ENCODE measurements at regions not wholly inside any gene's neighbourhood (a gene's known extent, or its start where the extent isn't known, plus 50 kb on each side); places are given as distances from the start of the nearest gene placed in this dataset.

DNA sequence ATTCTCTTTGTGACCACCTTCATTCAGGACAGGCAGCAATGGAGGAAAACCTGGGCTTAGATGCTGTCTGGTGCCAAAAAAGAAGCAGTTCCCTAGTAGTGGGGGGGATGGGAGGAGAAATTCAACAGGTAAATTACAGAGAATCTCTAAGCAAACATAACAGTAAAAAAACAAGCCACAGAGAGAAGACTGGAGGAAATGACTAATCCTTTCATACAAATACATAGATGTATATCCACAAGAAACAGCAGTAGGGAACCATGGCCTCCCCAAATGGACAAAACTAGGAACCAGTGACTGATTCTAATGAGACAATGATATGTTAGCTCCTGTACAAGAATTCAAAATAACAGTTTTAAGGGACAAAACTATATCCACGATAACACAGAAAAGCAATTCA, 513.0 kb downstream of the NAV3 start:
- H4K20me1 ChIP-seq (ENCODE audit: low read length), result no peaks in the 10 kb centered on the region
- no peak for TF ChIP-seq EZH2phosphoT487 (IDR thresholded peaks at IDR 0.05; ENCODE audit: borderline replicate concordance, low read length)
- TF ChIP-seq EZH2 (IDR thresholded peaks at IDR 0.05; ENCODE audit: low read length, unreplicated experiment), result no peak
- TF ChIP-seq, protein P1, sequence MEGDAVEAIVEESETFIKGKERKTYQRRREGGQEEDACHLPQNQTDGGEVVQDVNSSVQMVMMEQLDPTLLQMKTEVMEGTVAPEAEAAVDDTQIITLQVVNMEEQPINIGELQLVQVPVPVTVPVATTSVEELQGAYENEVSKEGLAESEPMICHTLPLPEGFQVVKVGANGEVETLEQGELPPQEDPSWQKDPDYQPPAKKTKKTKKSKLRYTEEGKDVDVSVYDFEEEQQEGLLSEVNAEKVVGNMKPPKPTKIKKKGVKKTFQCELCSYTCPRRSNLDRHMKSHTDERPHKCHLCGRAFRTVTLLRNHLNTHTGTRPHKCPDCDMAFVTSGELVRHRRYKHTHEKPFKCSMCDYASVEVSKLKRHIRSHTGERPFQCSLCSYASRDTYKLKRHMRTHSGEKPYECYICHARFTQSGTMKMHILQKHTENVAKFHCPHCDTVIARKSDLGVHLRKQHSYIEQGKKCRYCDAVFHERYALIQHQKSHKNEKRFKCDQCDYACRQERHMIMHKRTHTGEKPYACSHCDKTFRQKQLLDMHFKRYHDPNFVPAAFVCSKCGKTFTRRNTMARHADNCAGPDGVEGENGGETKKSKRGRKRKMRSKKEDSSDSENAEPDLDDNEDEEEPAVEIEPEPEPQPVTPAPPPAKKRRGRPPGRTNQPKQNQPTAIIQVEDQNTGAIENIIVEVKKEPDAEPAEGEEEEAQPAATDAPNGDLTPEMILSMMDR (conservative IDR thresholded peaks at IDR 0.05; ENCODE audit: low read depth, low read length), result no peak
- BruUV-seq (replicated peaks), result no TSS peak
- H3K9me3 ChIP-seq (ENCODE audit: low read length), result no peaks in the 10 kb centered on the region; the same call in 1 of the 2 replicates
- no peak overlapping the region for H3K27ac ChIP-seq (ENCODE audit: low read length)
- H3K9ac ChIP-seq (ENCODE audit: low read length), result no peak overlapping the region
- ATAC-seq, result peak; percentile 88
- intact Hi-C loops (cut with micrococcal nuclease), result no loop called here
- H3K4me3 ChIP-seq (ENCODE audit: low read length), result no peak overlapping the region
- no peaks in the 10 kb centered on the region for H3K36me3 ChIP-seq (ENCODE audit: low read depth, low read length)
- DNase-seq, result peak; percentile 66
- CTCF ChIA-PET, result no interaction called here
- H3K27me3 ChIP-seq (ENCODE audit: low read length), result no peaks in the 10 kb centered on the region
- H3K9me2 ChIP-seq (replicated peaks; ENCODE audit: low read length), result 0 out of 2 replicates have a peak, but pooled peaks cover 3% of the 10 kb centered on the region
- POLR2A ChIA-PET (ENCODE audit: unreplicated experiment), result no interaction called here
- H3F3A ChIP-seq (ENCODE audit: low read length, unreplicated experiment), result no peaks in the 10 kb centered on the region
- H2AFZ ChIP-seq (ENCODE audit: low read length), result no peak overlapping the region
- peaks cover 11% of the 10 kb centered on the region for H3K4me1 ChIP-seq (ENCODE audit: insufficient read depth, low read length)
- H3K4me2 ChIP-seq (ENCODE audit: low read length), result no peak overlapping the region; the same call in 1 of the 2 replicates
- no peaks in the 10 kb centered on the region for H3K79me2 ChIP-seq (ENCODE audit: low read length)

DNA sequence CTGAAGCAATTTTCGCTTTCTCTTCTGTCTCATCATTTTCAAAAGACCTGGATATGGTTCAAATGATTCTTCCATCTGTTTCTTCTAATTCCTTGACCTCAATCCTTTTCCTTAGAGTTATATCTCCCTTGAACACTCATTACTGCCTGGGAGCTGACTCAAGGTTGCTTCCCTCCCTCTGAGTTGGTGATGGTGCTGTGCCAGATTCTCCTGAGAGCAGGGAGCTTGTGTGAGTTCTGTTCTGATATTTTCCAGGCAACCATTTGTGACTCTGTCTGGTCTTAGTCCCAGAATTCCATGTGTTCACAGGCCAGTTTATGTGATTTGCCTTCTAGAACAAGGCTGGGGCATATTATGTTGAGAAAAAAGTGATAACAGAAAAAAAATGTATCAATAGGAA, 505.1 kb upstream of the SYT1 start:
- Histone ChIP-seq H2AFZ (ENCODE audit: low read length) (no peak overlapping the region), H3K4me1 (ENCODE audit: insufficient read depth, low read length) (no peaks in the 10 kb centered on the region)
- POLR2A ChIA-PET (ENCODE audit: unreplicated experiment), result no interaction called here

DNA sequence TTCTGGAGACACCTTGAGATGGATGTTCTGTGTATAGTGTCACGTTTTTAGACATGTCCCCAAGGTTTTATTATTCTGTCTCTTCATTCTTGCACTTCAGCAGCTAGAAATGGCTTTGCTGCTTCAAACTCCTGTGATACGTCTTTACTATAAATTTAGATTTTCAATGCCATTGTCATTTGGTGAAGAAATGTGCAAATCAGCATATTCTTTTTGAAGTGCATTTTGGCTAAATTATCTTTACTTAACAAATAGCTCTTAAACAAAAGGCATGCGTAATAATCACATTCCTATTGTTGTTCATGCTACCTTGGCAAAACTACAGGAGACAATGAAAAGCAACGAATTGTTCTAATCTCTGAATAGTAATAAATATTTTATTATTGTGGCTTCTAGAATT, 502.9 kb upstream of the SYT1 start:
- Histone ChIP-seq H3K79me2 (ENCODE audit: low read length) (no peaks in the 10 kb centered on the region), H3K4me1 (ENCODE audit: insufficient read depth, low read length) (no peaks in the 10 kb centered on the region), H3K27ac (ENCODE audit: low read length) (no peak overlapping the region), H3K9me2 (replicated peaks; ENCODE audit: low read length) (no peaks in the 10 kb centered on the region), H3K4me3 (ENCODE audit: low read length) (no peak overlapping the region), H3K4me2 (ENCODE audit: low read length) (no peak overlapping the region), H3K27me3 (ENCODE audit: low read length) (no peaks in the 10 kb centered on the region), H4K20me1 (ENCODE audit: low read length) (no peaks in the 10 kb centered on the region), H3F3A (ENCODE audit: low read length, unreplicated experiment) (no peaks in the 10 kb centered on the region), H3K9me3 (ENCODE audit: low read length) (no peaks in the 10 kb centered on the region), H3K36me3 (ENCODE audit: low read depth, low read length) (no peaks in the 10 kb centered on the region), H2AFZ (ENCODE audit: low read length) (no peak overlapping the region), H3K9ac (ENCODE audit: low read length) (no peak overlapping the region)
- DNase-seq (no peak), ATAC-seq (no peak)
- ChIA-PET CTCF (no interaction called here), POLR2A (ENCODE audit: unreplicated experiment) (no interaction called here)
- BruUV-seq (replicated peaks), result no TSS peak
- TF ChIP-seq EZH2phosphoT487 (IDR thresholded peaks at IDR 0.05; ENCODE audit: borderline replicate concordance, low read length), result no peak
- TF ChIP-seq, protein P1 (conservative IDR thresholded peaks at IDR 0.05; ENCODE audit: low read depth, low read length), result no peak
- TF ChIP-seq EZH2 (IDR thresholded peaks at IDR 0.05; ENCODE audit: low read length, unreplicated experiment), result no peak
- intact Hi-C loops (cut with micrococcal nuclease), result no loop called here

More for the DNA sequence above, 505.1 kb upstream of the SYT1 start:
- Histone ChIP-seq H3F3A (ENCODE audit: low read length, unreplicated experiment) (no peaks in the 10 kb centered on the region), H3K36me3 (ENCODE audit: low read depth, low read length) (no peaks in the 10 kb centered on the region), H3K9ac (ENCODE audit: low read length) (no peak overlapping the region), H3K4me3 (ENCODE audit: low read length) (no peak overlapping the region), H3K79me2 (ENCODE audit: low read length) (no peaks in the 10 kb centered on the region), H3K27me3 (ENCODE audit: low read length) (no peaks in the 10 kb centered on the region), H3K27ac (ENCODE audit: low read length) (no peak overlapping the region), H4K20me1 (ENCODE audit: low read length) (no peaks in the 10 kb centered on the region), H3K4me2 (ENCODE audit: low read length) (no peak overlapping the region), H3K9me3 (ENCODE audit: low read length) (no peaks in the 10 kb centered on the region), H3K9me2 (replicated peaks; ENCODE audit: low read length) (no peaks in the 10 kb centered on the region)
- TF ChIP-seq EZH2phosphoT487 (IDR thresholded peaks at IDR 0.05; ENCODE audit: borderline replicate concordance, low read length) (no peak), EZH2 (IDR thresholded peaks at IDR 0.05; ENCODE audit: low read length, unreplicated experiment) (no peak)
- TF ChIP-seq, protein P1 (conservative IDR thresholded peaks at IDR 0.05; ENCODE audit: low read depth, low read length), result no peak
- BruUV-seq (replicated peaks), result no TSS peak
- CTCF ChIA-PET, result no interaction called here
- DNase-seq, result no peak
- intact Hi-C loops (cut with micrococcal nuclease), result no loop called here
- ATAC-seq, result no peak
